Peyer's patch (tissue), 4 donors: ENCODE measurements at regions not wholly inside any gene's neighbourhood (a gene's known extent, or its start where the extent isn't known, plus 50 kb on each side); places are given as distances from the start of the nearest gene placed in this dataset.

Experiments used
- CTCF ChIP-seq, 6 experiments: fragments of 450-650 bp in 4 of 6; fragments of 200-600 bp in 2 of 6; sonication (generic) in 1 of 6; IDR thresholded peaks; one replicate each; pipeline ENCODE4 v1.5.1; 2017 to 2019; ENCODE audit warnings: antibody characterized with exemption in 6 of 6, mild to moderate bottlenecking in 3 of 6, moderate library complexity in 1 of 6
- POLR2A ChIP-seq, 2 donors: fragments of 450-650 bp; IDR thresholded peaks; one replicate each; pipeline ENCODE4 v1.5.1; 2017; ENCODE audit warnings: antibody characterized with exemption in 2 of 2, mild to moderate bottlenecking in 2 of 2, moderate library complexity in 2 of 2

GRCh38 chr2:187210726-187211125, 237.3 kb downstream of the CALCRL start:
- TF ChIP-seq CTCF (IDR thresholded peaks at IDR 0.05) (no peak), POLR2A (IDR thresholded peaks at IDR 0.05) (no peak)
